HG02884 (cell line): ENCODE measurements at regions not wholly inside any gene's neighbourhood (a gene's known extent, or its start where the extent isn't known, plus 50 kb on each side); places are given as distances from the start of the nearest gene placed in this dataset.

ENCODE experiments used
- ATAC-seq: cut with Tn5 transposase; IDR thresholded peaks from one replicate; pipeline ENCODE4 v1.9.1; 2021; ENCODE audit warnings: mild to moderate bottlenecking, moderate library complexity; ENCODE audit not compliant: unreplicated experiment

DNA sequence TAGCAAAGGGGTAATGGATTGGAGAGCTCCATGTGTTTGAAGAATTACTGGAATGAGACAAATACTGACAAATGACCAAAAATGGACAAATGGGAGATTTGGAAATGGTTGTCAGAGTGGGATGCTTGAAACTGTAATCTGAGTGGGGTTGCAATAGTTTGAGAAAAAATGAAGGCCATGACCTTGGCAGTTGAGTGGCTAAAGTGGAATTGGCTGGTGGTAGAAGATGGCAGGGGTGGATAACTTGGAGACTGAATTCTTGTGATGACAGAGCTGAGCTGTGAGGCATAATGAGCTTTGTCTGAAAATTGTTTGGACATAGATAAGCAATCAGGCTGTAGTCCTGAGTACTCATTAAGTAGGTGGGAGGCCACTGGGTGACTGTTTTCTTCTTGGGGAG is 222.5 kb upstream of the PRICKLE1 start:
- ATAC-seq: no peak

DNA sequence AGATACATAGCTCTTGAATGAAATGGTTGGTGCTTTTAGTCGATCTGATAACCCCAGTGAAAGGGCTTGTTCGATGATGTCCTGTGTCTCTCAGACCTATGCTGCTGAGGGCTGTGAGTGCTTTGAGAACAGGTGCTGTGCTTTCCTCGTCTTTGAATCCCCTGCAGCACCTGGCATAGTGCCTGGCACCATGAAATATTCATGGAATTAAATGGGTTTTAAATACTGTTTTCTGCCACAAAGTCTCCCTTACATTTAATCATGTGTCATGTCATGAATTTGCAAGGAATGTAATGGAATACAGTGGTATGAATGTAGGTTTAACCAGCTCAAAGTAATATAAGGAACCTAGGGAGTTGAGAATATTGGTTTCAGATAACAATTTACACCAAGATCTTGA is 220.5 kb upstream of the PRICKLE1 start:
- no peak for ATAC-seq

DNA sequence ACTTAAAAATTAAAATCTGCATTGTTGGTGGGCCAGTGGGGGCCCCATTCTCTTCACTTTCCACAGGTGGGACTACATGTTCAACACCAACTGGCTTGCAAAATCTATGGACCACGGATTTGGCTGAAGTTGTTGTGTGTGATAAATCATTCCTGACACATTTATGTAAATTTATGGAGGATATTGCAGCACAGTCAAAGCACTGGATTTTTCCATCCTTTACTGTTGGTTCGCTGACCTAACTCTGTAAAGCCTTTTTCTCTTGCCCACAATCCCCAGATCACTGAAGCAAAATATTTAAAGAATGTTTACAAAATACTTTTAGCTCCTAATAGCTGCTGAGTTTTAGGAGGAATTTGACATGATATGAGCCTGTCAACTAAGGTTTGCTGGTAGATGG is 219.7 kb upstream of the PRICKLE1 start:
- no peak for ATAC-seq

DNA sequence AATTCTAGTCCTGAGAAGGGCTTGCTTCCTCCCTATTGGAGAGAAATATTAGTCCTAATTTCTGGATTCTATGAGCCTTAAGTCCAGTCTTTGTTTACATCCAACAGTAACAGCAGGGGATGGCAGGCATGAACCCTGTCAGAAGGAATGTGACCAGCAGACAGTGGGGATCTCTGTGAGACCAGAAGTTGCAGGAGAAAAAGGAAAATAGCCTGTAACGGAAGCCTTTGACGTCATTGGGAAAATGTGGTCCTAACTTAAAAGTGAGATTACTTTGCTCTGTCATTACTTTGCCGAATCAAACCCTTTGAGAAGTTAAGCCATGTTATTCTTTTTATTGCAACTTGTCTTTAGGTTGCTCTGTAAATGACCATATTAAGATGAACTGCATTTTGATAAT is 218.2 kb upstream of the PRICKLE1 start:
- no peak for ATAC-seq

DNA sequence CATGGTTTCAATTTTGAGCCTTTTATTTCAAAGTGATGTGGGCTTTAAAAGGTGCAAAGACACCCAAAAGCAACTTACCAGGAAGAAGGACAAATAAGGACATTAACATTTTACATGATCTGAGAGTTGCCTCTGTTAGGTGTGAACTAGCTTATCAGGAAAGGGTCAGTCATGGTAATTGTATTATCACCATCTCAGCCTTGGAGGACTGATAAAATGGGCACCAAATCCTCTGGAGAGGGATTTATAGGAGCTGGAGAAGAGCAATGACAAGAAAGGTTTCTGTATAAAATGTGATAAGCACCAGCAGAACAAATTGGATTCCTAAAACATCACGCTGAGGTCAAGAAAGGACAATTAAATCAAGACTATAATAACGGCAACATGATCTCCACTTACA is 217.7 kb upstream of the PRICKLE1 start:
- no peak for ATAC-seq

DNA sequence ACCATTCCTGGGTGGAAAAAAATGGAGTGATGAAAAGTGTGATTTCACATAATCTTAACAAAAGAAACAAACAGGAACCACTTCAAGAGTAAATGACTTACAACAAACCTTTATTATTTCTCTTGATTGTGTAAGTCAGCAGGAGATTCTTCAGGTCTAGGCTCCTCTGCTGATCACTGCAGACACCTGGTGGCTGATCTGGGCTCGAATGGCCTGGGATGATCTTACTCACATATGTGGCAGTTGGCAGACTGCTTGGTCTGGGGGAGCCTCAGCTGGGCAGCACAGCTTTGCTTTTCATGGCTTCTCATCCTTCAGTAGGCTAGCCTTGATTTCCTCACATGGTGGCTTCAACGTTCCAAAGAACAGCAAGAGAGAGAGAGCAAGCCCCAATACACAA is 215.4 kb upstream of the PRICKLE1 start:
- ATAC-seq: no peak

DNA sequence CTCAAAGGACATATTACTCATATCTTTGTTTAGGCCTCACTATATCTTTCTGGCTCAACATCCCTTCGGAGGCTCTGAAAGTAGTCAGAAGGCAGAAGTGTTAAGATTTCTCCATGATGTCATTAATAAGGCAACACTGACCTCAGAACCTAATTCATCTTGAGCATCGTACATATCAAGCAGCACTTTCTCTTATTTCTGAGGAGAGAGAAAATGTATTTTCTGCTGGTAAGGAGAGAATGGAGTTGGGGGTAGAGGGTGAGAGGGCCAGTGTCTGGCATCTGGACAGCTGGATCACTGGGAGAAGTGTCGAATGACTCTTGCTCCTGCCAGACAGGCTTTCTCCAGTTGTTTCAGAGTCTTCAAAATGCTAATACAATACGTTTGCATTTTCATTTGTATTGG is 213.2 kb upstream of the PRICKLE1 start:
- no peak for ATAC-seq

DNA sequence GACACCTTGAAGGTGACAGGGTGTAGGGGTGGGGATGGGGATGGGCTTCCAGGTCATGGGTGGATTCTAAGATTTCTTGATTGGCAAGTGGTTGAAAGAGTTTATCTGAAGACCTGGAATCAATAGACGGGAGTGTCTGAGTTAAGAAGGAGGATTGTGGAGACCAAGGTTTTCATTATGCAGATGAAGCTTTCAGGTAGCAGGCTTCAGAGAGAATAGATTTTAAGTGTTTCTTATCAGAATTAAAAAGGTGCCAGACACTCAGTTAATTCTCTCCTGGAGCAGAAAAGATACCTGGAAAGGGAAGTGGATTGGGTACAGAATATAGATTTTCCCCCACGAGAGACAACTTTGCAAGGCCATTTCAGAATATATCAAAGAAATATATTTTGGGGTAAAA is 211.7 kb upstream of the PRICKLE1 start:
- ATAC-seq: no peak

DNA sequence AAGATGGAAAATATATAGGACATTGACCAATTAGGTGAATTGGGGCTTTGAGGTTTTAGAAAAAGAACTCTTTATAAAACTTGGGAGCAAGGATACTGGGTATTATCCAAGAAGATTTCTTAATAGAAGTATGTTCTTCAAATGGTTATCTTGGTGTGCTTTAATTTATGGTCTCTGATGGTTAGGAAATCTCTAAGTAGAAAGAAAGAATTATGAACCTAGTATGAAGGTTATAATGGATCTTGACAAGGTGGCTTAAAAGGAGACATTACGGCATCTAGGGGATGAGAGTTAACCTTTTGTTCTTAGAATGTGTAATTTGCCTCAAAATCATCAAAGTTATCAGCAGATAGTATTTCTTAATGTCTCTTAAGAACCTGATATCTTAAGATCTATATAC is 210.4 kb upstream of the PRICKLE1 start:
- ATAC-seq: no peak

DNA sequence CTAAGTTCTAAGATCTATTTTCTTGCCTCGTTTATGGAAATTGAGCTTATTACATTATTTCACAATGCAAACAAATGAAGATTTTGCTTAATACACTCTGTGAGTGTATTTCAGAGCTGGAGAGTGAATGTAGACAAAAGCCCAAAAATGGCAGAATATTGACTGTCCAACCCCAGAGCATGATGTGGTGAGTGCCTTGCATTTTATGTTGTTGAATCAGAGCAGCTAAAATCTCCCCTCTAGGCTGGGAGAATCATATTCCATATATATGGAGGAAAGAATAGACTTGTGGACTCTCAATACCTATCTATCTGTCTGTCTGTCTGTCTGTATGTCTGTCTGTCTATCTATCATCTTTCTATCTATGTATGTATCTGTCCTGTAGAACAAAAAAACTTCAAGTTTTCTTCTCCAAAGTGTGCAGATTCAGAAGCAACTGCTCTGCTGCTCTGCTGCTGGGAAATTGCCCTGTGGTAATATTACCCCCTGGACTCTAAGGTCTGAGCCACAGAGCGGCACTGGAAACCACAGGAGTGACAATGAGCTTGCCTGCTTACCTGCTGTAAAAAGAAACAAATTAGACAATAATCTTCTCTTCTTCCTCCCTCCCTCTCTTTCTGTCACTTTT is 209.4 kb upstream of the PRICKLE1 start:
- ATAC-seq: no peak

DNA sequence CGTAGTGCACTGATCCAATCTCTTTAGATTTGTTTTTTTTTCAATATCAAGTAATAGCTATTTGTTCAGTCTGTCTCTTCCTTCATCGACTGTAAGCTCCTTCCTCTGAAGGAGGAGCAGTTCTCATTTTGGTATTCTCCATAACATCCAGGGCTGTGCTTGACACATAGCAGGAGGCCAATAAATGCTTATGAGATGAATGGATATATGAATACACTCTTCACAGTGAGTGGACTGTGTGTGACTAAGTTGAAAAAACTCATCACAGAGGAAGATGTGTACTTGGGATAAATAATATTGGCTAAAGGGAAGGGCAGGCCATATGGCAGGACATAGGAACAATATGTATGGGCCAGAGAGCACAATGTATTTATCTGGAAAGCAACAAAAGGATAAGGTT is 205.3 kb upstream of the PRICKLE1 start:
- no peak for ATAC-seq

DNA sequence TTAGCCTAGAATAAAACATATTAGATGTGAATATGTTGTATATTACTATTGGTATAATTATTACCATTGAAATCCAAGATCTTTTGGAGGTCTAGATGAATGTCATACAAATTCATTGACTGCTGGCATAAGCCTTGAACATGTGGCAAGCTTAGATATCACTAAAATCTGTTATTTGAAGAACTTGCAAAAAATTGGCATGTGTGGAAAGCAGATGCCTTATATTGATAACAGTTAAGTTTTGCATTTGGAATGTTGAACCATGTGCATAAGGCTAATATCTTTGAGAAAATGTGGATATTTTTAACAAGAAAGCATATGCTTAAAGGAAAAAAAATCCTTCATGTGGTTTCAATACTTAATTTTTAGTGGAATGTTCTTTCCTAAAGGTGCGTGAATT is 203.6 kb upstream of the PRICKLE1 start:
- ATAC-seq: no peak

DNA sequence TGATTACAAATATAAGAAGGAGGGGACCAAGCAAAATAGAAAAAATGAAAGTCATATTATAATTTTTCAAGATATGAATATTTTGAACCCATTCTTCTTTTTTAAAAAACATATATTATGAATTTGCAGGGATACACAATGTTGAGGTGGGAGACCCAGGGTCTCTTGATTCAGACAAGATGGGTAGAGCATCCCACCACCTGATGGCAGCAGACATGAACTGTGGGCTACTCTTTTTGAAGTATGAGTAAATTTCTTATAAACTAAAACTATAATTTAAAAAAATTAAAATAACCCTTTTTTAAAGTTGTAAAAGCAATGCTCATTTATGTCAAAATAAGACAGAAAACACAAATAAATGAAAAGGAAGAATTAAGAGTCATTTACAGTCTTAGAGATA is 202.7 kb upstream of the PRICKLE1 start:
- ATAC-seq: no peak

DNA sequence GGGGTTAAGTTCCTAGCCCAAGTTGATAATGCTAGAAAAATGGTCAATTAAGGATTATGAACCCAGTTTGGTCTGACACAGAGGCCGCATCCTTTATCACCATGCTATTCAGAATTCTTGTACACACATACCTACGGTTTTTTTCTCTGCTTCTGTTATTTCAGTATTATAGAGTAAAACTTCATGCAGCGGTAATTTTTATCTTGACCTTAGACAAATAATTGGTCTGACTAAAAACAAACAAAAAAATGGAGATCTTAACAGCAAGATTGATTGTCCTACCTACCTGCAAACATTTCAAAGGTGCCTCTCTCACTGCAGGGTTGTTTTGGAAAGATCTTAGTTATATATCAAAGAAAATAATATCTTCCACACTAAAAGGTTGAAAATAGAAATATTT is 201.9 kb upstream of the PRICKLE1 start:
- no peak for ATAC-seq

DNA sequence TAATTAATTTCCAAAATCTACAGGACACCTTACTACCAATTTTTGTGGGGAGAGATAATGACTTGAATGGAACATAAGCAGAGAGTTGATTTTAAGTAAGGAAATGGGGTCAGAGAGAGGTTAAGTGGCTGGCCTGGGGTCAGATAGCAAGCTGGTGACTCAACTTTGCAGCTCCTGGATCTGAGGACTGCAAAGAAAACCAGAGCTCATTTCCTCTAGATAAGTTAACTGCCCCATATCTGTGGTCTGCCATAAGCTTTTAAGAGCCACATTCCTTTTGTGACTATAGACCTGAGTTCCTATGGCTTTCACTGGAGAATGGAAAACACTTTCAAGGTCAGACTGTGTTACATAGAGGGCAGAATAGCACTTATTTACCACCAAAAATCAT is 201.2 kb upstream of the PRICKLE1 start:
- no peak for ATAC-seq

DNA sequence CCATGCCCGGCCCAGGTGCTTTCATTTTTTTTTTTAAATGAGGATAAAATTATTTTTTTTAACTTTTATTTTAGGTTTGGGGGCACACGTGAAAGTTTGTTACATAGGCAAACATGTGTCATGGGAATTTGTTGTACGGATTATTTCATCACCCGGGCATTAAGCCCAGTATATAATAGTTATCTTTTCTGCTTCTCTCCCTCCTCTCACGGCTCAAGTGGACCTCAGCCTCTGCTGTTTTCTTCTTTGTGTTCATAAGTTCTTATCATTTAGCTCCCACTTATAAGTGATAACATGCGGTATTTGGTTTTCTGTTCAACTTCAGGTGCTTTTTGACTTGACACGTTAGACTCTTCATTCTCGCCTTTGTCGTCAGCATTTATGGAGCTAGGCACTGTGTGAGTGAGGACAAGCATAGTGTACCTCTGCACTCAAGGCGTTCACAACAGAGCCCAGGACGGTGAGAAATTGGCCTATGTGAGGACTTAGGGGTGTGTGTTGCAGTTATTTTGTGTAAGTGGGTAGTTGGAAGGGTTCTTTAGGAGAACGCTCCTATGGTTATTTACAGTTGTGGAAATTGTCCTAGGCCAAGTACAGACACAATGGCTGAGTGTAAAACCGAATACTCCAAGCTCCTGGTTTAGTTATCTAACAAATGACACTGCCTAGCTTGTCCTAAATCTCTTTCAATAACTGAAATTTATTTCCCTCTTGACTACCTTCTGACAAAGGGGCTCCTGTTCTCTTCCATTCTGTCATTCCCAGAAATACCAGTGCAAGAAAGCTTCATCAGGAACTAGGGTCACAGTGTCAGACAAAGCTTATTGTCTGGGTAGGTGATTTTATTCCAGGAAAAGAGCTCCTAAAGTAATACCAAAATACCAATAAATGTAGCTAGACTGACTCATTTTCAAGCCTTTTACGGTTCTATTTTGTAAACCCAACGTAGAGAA is 200.5 kb upstream of the PRICKLE1 start:
- ATAC-seq: no peak

DNA sequence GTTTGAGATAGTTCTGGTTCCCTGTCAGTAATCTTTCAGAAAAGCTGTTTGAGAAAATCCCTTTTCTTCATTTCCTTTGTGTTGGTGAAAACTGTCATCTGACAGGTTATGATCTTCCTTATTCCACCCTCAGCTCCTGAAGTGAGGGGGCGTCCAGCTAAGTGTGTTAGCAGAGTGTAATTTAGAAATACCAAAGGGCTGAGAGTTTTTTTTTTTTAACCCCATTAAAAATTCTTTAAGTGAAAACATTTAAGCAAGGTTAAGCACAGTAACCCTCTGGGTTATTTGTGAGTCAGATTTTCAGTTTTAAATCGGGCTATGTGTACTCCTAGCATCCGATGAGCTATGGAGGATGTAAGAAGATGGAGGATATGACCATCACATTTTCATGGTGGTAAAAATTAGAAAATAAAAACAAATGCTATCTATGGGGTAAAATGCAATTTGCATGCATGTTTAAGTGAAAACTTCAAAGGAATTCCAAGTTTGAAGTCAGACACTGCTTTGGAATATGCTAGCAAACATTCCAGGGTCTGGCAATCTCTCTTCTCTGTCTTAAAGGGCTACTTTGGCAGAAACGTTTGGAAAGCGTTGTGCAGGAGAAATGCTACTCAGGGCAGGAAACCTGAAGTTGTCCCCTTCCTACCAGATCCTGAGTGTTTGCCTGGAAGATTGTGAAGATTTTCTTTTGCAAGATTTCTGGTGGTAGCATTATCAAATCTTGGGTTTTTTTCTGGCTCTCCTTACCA is 197.0 kb upstream of the PRICKLE1 start:
- ATAC-seq: no peak

DNA sequence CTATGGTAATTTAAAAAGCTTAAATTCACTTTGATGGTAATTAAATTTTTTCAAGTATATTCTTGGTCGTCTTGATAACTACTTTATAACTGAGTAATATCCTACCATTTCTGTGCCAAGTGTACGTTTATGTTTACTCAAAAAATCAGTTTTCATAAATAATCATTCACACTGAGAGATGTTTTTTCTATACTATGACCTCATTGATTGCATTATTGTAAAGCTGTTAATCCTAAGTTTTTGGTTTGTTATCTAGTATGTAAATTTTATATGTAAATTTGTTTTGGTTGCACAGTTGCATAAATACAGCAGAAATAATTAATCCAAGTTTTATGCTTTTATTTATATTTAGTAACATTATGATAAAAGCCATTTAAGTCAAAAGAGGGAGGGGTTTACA is 196.4 kb upstream of the PRICKLE1 start:
- no peak for ATAC-seq

DNA sequence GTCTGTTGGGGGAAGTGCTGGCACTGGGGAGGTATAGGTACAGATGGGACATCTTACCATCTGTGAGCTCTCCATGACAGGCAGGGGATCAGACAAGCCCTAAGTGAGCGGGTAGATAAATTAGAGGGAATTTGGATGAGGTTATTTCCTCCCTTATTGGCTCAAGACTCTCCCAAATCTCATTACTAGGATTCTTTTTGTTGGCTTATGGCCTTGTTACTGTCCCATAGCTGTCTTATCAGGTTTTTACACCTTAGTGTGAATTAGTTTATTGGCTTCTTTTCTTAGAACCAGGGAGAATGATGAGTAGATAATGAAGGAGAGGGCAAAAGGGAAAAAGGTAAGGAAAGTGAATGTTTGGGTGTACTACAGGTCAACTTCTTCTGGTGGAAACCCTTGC is 191.1 kb upstream of the PRICKLE1 start:
- no peak for ATAC-seq

DNA sequence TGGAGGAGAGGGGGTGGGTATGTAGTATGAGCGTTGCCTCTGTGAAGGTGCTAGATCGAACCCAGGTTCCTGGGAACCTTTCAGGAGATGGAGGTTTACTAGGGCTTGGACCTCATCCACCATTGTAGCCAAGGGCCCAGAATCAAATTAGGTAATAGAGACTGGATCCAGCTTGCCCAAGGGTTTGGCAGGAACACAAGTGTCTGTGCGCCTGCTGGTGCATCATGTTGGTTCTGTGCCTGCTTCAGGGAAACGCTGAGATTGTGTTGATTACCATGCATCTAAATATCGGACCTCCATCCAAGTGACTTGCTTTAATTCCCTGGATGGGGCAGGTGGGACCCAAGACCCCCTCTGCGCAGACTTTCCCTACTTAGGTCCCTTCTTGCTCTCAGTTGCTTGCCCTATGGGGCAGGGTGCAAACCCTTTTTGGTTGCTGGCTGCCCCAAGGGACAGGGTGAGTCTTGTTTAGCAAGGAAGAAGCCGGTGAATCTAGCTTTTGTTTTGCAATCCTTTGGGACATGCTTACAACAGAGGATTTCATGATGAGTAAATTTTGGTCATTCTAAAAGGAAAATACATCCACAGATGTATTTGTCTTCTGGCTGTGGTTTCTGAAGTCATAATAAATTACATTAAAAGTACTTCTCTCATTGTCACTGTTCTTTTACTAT is 189.8 kb upstream of the PRICKLE1 start:
- no peak for ATAC-seq

DNA sequence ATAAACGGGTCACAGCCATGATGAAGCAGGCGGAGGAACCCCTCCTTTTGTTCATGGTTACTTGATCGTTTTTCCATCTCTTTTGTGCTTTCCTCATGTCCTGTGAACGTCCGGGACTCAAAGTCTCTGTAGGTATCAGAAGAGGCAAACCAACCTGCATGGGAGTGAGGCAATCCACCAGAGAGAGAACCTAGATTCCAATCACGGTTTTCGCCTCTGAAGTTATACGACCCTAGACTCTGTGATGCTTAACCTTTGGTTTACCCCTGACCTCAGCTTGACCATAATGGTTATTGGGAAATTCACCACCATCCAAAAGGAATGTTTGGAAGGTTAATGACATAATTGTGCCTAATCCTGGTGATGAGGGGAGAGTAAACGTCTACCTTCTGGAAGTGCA is 186.8 kb upstream of the PRICKLE1 start:
- no peak for ATAC-seq
